Heart left ventricle (tissue), 16 donors: ENCODE measurements at regions not wholly inside any gene's neighbourhood (a gene's known extent, or its start where the extent isn't known, plus 50 kb on each side); places are given as distances from the start of the nearest gene placed in this dataset.

ENCODE experiments used
- ATAC-seq, 4 donors: fragments of 200-7000 bp; cut with Tn5 transposase; one replicate each; pipeline ENCODE4 v1.9.1; 2020 to 2022; ENCODE audit warnings: moderate library complexity in 4 of 4, mild to moderate bottlenecking in 3 of 4, moderate number of reproducible peaks in 1 of 4
- DNase-seq, 5 donors: peaks; one replicate each; pipeline ENCODE4 v3.0.0-alpha.2; 2020
- H3K27ac ChIP-seq, 12 donors: fragments of 200-600 bp; sonication (generic) in 4 of 12; one replicate each; pipeline versions ENCODE4 v1.5.0 to v1.8.0; 2016 to 2022; ENCODE audit warnings: mild to moderate bottlenecking in 2 of 12
- H3K27me3 ChIP-seq, 9 donors: fragments of 200-600 bp; sonication (generic) in 2 of 9; one replicate each; pipeline versions ENCODE4 v1.5.1 to v1.8.0; 2016 to 2022; ENCODE audit warnings: mild to moderate bottlenecking in 3 of 9
- H3K36me3 ChIP-seq, 9 donors: fragments of 200-600 bp; sonication (generic) in 2 of 9; one replicate each; pipeline versions ENCODE4 v1.5.0 to v1.8.0; 2018 to 2022; ENCODE audit warnings: mild to moderate bottlenecking in 2 of 9
- H3K4me1 ChIP-seq, 12 donors: fragments of 200-600 bp; sonication (generic) in 4 of 12; one replicate each; pipeline versions ENCODE4 v1.5.0 to v1.8.0; 2016 to 2022; ENCODE audit warnings: mild to moderate bottlenecking in 3 of 12
- H3K4me3 ChIP-seq, 12 donors: fragments of 200-600 bp; sonication (generic) in 4 of 12; one replicate each; pipeline versions ENCODE4 v1.5.0 to v1.8.0; 2017 to 2022; ENCODE audit warnings: mild to moderate bottlenecking in 9 of 12, moderate library complexity in 4 of 12
- H3K9me3 ChIP-seq, 12 donors: fragments of 200-600 bp; sonication (generic) in 4 of 12; one replicate each; pipeline versions ENCODE4 v1.5.0 to v1.8.0; 2016 to 2022; ENCODE audit warnings: mild to moderate bottlenecking in 1 of 12
- CTCF ChIP-seq, 12 donors: fragments of 200-600 bp; sonication (generic) in 4 of 12; IDR thresholded peaks; one replicate each; pipeline versions ENCODE4 v1.5.0 to v1.8.0; 2018 to 2022; ENCODE audit warnings: antibody characterized with exemption in 12 of 12, mild to moderate bottlenecking in 5 of 12
- POLR2A ChIP-seq, 2 donors: fragments of 450-650 bp; IDR thresholded peaks; one replicate each; pipeline ENCODE4 v1.6.1; 2017; ENCODE audit warnings: antibody characterized with exemption in 2 of 2, mild to moderate bottlenecking in 2 of 2, moderate library complexity in 2 of 2
- WGBS, 4 donors: extraction: QIAGEN DNeasy Blood & Tissue Kit in 2 of 4; methylation state at CpG; one replicate each; pipeline versions ENCODE4 v1.1.5 to v1.1.7; 2013 to 2018; 5-methylcytosine and 5-hydroxymethylcytosine counted together
- intact Hi-C, 10 donors: fragments of 100-400 bp; cut with DNase I; formaldehyde crosslinking; loops; one replicate each; pipeline versions ENCODE4 v1.11.1 to v1.14.2; 2022
- donor health status: ischemic (EF 13 %, LVEDD 7.1; RV severe dilation, severe dysfunction).
- donor health status: healthy with polysubstance abuse.
- donor health status: DM: no; HTN: yes; CAD: no.
- donor health status: DM: no; HTN: no; CAD: no.
- donor health status: ischemic (EF 25% LVEDD 6.9; RV normal size, moderate dysfunction).
- donor health status: ischemic (EF 25% LVEDD 5.7; RV mildly dilated, moderate dysfunction).
- donor health status: healthy.
- donor health status: DM: yes; HTN: yes; CAD: no.
- donor health status: ischemic (EF 35%, LVEDD 5.7; RV mildly dilated, moderate dysfunction).
- donor health status: nonischemic (EF 11% LVEDD 7.7; RV severe dilation, severe dysfunction).
- donor health status: DM: yes; HTN: yes; CAD: no.
- donor health status: PGD.
- donor health status: ischemic (EF 29% LVEDD 5.4; RV normal size, mild dysfunction).
- donor health status: nonischemic (EF 23%, LVEDD 6.1; RV moderate dilation, normal function).

GRCh38 chr7:131649003-131649541 is 92.6 kb upstream of the PODXL start:
- H3K27ac ChIP-seq: peak overlapping the region in 6 of 12 donors; percentile 19 to 82 (median 66)
- no peaks in the 10 kb centered on the region for H3K9me3 ChIP-seq
- intact Hi-C loops: no loop called here
- H3K27me3 ChIP-seq: no peaks in the 10 kb centered on the region
- DNase-seq (no peak), ATAC-seq (peak in 3 of 4 donors; percentile 18 to 75 (median 25))
- H3K4me1 ChIP-seq: peaks cover 0 to 21% (median 7%) of the 10 kb centered on the region in 12 donors
- 38 to 48% (median 40%) methylated on average over 5 of the region's 5 CpGs for WGBS, 4 donors
- H3K36me3 ChIP-seq: no peaks in the 10 kb centered on the region
- no peak overlapping the region for H3K4me3 ChIP-seq
- no peak for TF ChIP-seq POLR2A (IDR thresholded peaks at IDR 0.05)
- TF ChIP-seq CTCF (IDR thresholded peaks at IDR 0.05): no peak

- no peaks in the 10 kb centered on the region for H3K9me3 ChIP-seq
- no peaks in the 10 kb centered on the region for H3K27me3 ChIP-seq
- ATAC-seq (peak in 1 of 4 donors; percentile 27), DNase-seq (no peak)
- no peak overlapping the region for H3K4me3 ChIP-seq
- 54 to 57% (median 56%) methylated on average over 3 of the region's 3 CpGs for WGBS, 4 donors
- peak overlapping the region in 7 of 12 donors; percentile 23 to 82 (median 57) for H3K27ac ChIP-seq
- TF ChIP-seq POLR2A (IDR thresholded peaks at IDR 0.05) (no peak), CTCF (IDR thresholded peaks at IDR 0.05) (no peak)
- peaks cover 0 to 21% (median 7%) of the 10 kb centered on the region in 12 donors for H3K4me1 ChIP-seq
- intact Hi-C loops: no loop called here
- H3K36me3 ChIP-seq: no peaks in the 10 kb centered on the region
Measured at GRCh38 chr7:131648491-131648890, 92.1 kb upstream of the PODXL start.

GRCh38 chr7:131646203-131646602 is 89.8 kb upstream of the PODXL start:
- ATAC-seq (no peak), DNase-seq (no peak)
- Histone ChIP-seq H3K36me3 (no peaks in the 10 kb centered on the region), H3K4me3 (no peak overlapping the region), H3K9me3 (no peaks in the 10 kb centered on the region), H3K4me1 (peaks cover 0 to 21% (median 5%) of the 10 kb centered on the region in 12 donors), H3K27ac (no peak overlapping the region), H3K27me3 (no peaks in the 10 kb centered on the region)
- no peak for TF ChIP-seq POLR2A (IDR thresholded peaks at IDR 0.05)
- no peak for TF ChIP-seq CTCF (IDR thresholded peaks at IDR 0.05)
- 94 to 97% (median 95%) methylated on average over 4 of the region's 4 CpGs for WGBS, 4 donors
- intact Hi-C loops: no loop called here

GRCh38 chr7:131642429-131642828 is 86.0 kb upstream of the PODXL start:
- H3K4me1 ChIP-seq: peaks cover 0 to 10% (median 0%) of the 10 kb centered on the region in 12 donors
- TF ChIP-seq POLR2A (IDR thresholded peaks at IDR 0.05): no peak
- no peak for TF ChIP-seq CTCF (IDR thresholded peaks at IDR 0.05)
- intact Hi-C loops: no loop called here
- H3K27me3 ChIP-seq: no peaks in the 10 kb centered on the region
- H3K4me3 ChIP-seq: no peak overlapping the region
- H3K27ac ChIP-seq: no peak overlapping the region
- no peaks in the 10 kb centered on the region for H3K36me3 ChIP-seq
- peak in 1 of 4 donors; percentile 32 for ATAC-seq
- WGBS, 4 donors: 55 to 83% (median 70%) methylated on average over 3 of the region's 3 CpGs
- no peak for DNase-seq
- no peaks in the 10 kb centered on the region for H3K9me3 ChIP-seq
